Mammary epithelial cell (primary cell): ENCODE measurements at regions not wholly inside any gene's neighbourhood (a gene's known extent, or its start where the extent isn't known, plus 50 kb on each side); places are given as distances from the start of the nearest gene placed in this dataset.

Experiments
- EZH2 ChIP-seq: IDR thresholded peaks from 2 replicates; pipeline ENCODE4 v1.6.1; 2012; ENCODE audit warnings: low read length, inconsistent platforms, borderline replicate concordance
- TF ChIP-seq, protein P1 (sequence below), 2 donors: IDR thresholded peaks in 1 of 2; conservative IDR thresholded peaks in 1 of 2; 2 replicates each; pipeline ENCODE4 v1.5.1; 2011 to 2012; ENCODE audit warnings: inconsistent platforms in 2 of 2, low read length in 2 of 2, mild to moderate bottlenecking in 2 of 2, control low read depth in 1 of 2, low read depth in 1 of 2; ENCODE audit not compliant: insufficient read depth in 1 of 2; ENCODE audit errors: extremely low read depth in 1 of 2

DNA sequence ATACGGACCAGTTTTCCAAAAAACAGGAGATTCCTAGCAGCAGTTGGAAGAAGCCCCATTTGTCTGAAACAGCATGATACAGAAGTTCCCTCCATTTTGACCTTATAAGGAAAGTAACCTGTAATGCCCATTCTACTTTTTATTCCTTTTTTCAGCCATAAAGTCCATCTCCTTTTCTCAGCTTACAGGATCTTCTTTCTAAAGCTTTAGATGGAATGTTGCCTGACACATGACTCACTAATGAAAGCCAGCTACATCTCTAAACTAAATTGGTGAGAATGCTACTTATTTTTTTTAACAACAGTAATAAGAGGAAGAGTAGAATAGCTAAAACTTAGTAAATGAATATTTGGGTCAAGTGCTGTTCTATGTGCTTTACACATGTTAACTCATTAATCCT lies 234.1 kb downstream of the CDH26 start:
- TF ChIP-seq, protein P1, sequence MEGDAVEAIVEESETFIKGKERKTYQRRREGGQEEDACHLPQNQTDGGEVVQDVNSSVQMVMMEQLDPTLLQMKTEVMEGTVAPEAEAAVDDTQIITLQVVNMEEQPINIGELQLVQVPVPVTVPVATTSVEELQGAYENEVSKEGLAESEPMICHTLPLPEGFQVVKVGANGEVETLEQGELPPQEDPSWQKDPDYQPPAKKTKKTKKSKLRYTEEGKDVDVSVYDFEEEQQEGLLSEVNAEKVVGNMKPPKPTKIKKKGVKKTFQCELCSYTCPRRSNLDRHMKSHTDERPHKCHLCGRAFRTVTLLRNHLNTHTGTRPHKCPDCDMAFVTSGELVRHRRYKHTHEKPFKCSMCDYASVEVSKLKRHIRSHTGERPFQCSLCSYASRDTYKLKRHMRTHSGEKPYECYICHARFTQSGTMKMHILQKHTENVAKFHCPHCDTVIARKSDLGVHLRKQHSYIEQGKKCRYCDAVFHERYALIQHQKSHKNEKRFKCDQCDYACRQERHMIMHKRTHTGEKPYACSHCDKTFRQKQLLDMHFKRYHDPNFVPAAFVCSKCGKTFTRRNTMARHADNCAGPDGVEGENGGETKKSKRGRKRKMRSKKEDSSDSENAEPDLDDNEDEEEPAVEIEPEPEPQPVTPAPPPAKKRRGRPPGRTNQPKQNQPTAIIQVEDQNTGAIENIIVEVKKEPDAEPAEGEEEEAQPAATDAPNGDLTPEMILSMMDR (conservative IDR thresholded peaks at IDR 0.05 in 1 of 2, IDR thresholded peaks at IDR 0.05 in 1 of 2; ENCODE audit: extremely low read depth in 1 of 2, insufficient read depth in 1 of 2, low read depth in 1 of 2, low read length in 2 of 2): no peak
- TF ChIP-seq EZH2: no peak
